A673 (cell line): ENCODE measurements at regions not wholly inside any gene's neighbourhood (a gene's known extent, or its start where the extent isn't known, plus 50 kb on each side); places are given as distances from the start of the nearest gene placed in this dataset.

ENCODE experiments used
- BruUV-seq: library from RNA; stranded (reverse); fragments of 400-500 nt; replicated peaks from 2 replicates; lab custom pipeline; 2021; lab: Mats Ljungman, UMichigan
- CTCF ChIA-PET: fragments of 300-600 bp; sonication (Branson Sonifier 250); formaldehyde crosslinking; loops from one replicate; lab custom pipeline; 2022; ENCODE audit warnings: antibody characterized with exemption; lab: Charles Lee
- POLR2A ChIA-PET: fragments of 300-600 bp; sonication (Branson Sonifier 250); formaldehyde crosslinking; loops from one replicate; lab custom pipeline; 2022; ENCODE audit warnings: antibody characterized with exemption; ENCODE audit not compliant: low non-redundant PET; lab: Charles Lee
- DNase-seq: peaks from one replicate; pipeline ENCODE4 v3.0.0-alpha.2; 2015; ENCODE audit warnings: low spot score
- H3K27ac ChIP-seq: fragments of 200-600 bp; sonication (generic); 2 replicates; pipeline ENCODE4 v1.5.1; 2016; ENCODE audit warnings: mixed run types, low read depth, mild to moderate bottlenecking, mixed read lengths, antibody characterized with exemption, low read length; ENCODE audit not compliant: poor library complexity, severe bottlenecking
- H3K27me3 ChIP-seq: fragments of 200-600 bp; sonication (generic); replicated peaks from 2 replicates; pipeline ENCODE4 v1.6.1; 2017; ENCODE audit warnings: mixed run types, low read depth, mild to moderate bottlenecking, mixed read lengths, antibody characterized with exemption, low read length; ENCODE audit not compliant: insufficient read depth, poor library complexity
- H3K36me3 ChIP-seq: fragments of 200-600 bp; sonication (generic); 2 replicates; pipeline ENCODE4 v1.6.1; 2016; ENCODE audit warnings: mixed run types, mild to moderate bottlenecking, mixed read lengths, antibody characterized with exemption, low read length; ENCODE audit not compliant: insufficient read depth, poor library complexity, severe bottlenecking
- H3K4me1 ChIP-seq: fragments of 200-600 bp; sonication (generic); 2 replicates; pipeline ENCODE4 v1.6.1; 2017; ENCODE audit warnings: mixed run types, mild to moderate bottlenecking, mixed read lengths, antibody characterized with exemption, low read length; ENCODE audit not compliant: insufficient read depth, poor library complexity, severe bottlenecking
- H3K4me3 ChIP-seq: fragments of 200-600 bp; sonication (generic); 2 replicates; pipeline ENCODE4 v1.5.1; 2016; ENCODE audit warnings: low read depth, mixed run types, mild to moderate bottlenecking, mixed read lengths, low read length; ENCODE audit not compliant: poor library complexity, severe bottlenecking
- H3K9me3 ChIP-seq: fragments of 200-600 bp; sonication (generic); 2 replicates; pipeline ENCODE4 v1.6.1; 2016; ENCODE audit warnings: mixed run types, low read depth, mild to moderate bottlenecking, mixed read lengths, antibody characterized with exemption, low read length; ENCODE audit not compliant: poor library complexity, severe bottlenecking
- EZH2 ChIP-seq: fragments of 200-600 bp; sonication (generic); IDR thresholded peaks from 2 replicates; pipeline ENCODE4 v1.6.1; 2017; ENCODE audit warnings: borderline replicate concordance, low read depth, mild to moderate bottlenecking, mixed read lengths, antibody characterized with exemption, low read length; ENCODE audit not compliant: poor library complexity, severe bottlenecking
- intact Hi-C: fragments of 100-400 bp; cut with micrococcal nuclease; formaldehyde crosslinking; loops from one replicate; pipeline ENCODE4 v1.10.0; 2022; ENCODE audit not compliant: unreplicated experiment
- TF ChIP-seq, protein P1 (sequence below): fragments of 300-800, 200-600 bp; sonication (generic); conservative IDR thresholded peaks from 2 replicates; pipeline ENCODE4 v1.5.1; 2017; ENCODE audit warnings: low read depth, mild to moderate bottlenecking, antibody characterized with exemption, low read length, moderate library complexity, mixed read lengths

DNA sequence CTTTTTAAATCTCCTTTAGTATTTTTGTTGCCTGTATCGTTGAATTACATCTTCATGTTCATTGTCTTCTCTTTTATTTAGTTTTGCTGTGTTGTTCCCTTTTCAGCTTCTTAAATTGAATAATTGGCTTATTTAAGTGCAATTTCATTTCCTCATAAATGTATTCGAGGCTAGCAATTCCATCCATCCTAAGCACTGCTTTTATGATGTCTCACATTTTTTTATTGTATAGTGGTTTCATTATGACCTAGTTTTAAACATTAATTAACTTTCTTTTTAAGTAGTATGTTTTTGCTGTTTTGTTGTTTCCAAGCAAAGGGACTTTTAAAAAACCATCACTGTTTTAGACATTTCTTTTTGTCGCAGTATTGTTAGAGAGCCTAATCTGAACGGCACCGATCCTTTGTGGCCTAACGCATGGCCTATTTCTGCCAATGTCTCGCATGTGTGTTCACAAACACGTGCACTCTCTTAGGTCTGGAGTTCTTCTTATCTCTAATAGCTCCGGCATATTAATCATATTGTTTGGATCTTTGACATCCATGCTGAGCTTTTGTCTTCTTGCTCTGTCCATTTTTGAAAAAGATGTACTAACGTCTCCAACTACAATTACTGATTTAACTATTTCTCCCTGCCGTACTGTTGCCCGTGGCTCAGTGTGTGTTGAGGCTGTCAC, 59.6 kb upstream of the ZNF516 start:
- Histone ChIP-seq H3K27me3 (no peaks in the 10 kb centered on the region), H3K4me1 (peaks cover 23% of the 10 kb centered on the region), H3K9me3 (no peaks in the 10 kb centered on the region), H3K4me3 (no peak overlapping the region), H3K36me3 (no peaks in the 10 kb centered on the region), H3K27ac (peak overlapping the region; percentile 73)
- no peak for DNase-seq
- ChIA-PET CTCF (no interaction called here), POLR2A (no interaction called here)
- TF ChIP-seq, protein P1, sequence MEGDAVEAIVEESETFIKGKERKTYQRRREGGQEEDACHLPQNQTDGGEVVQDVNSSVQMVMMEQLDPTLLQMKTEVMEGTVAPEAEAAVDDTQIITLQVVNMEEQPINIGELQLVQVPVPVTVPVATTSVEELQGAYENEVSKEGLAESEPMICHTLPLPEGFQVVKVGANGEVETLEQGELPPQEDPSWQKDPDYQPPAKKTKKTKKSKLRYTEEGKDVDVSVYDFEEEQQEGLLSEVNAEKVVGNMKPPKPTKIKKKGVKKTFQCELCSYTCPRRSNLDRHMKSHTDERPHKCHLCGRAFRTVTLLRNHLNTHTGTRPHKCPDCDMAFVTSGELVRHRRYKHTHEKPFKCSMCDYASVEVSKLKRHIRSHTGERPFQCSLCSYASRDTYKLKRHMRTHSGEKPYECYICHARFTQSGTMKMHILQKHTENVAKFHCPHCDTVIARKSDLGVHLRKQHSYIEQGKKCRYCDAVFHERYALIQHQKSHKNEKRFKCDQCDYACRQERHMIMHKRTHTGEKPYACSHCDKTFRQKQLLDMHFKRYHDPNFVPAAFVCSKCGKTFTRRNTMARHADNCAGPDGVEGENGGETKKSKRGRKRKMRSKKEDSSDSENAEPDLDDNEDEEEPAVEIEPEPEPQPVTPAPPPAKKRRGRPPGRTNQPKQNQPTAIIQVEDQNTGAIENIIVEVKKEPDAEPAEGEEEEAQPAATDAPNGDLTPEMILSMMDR = no peak
- TF ChIP-seq EZH2 = no peak
- no TSS peak for BruUV-seq
- intact Hi-C loops = loop anchor here (1.0 kb wide), 1 partner anchor 8 kb away; no protein-coding TSS in a partner anchor

DNA sequence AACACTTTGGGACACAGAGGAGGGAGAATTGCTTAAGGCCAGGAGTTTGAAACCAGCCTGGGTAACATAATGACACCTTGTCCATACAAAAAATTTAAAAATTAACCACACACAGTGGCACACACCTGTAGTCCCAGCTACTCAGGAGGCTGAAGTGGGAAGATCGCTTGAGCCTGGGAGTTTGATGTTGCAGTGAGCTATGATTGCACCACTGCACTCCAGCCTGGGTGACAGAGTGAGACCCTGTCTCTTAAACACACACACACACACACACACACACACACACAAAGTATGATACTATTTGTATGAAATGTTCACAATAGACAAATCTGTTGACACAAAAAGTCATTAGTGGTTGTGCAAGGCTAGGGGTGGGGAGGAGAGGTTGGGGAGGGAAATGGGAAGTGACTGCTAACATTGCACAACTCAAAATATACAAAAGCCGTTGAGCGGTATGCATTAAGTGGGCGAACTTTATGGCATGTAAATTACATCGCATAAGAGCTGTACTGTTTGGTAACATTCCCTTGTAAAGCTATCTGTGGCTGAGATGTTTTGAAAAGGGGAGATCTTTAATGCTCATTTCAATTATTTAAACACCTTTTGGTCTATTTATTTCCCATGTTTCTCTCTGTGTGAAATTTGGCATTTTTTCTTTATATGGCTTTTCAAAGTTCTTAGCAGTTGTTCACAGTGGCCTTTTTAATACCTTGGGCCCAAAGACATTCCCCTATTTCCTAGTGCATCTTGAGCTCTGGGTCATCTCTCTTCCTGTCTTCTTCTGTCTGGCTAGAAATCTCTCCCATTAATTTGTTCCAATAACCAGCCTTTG, 58.9 kb upstream of the ZNF516 start:
- Histone ChIP-seq H3K36me3 (no peaks in the 10 kb centered on the region), H3K9me3 (no peaks in the 10 kb centered on the region), H3K4me1 (peaks cover 23% of the 10 kb centered on the region), H3K4me3 (no peak overlapping the region), H3K27me3 (no peaks in the 10 kb centered on the region), H3K27ac (peak overlapping the region; percentile 73)
- intact Hi-C loops = loop anchor here (1.0 kb wide), 1 partner anchor 8 kb away; no protein-coding TSS in a partner anchor
- POLR2A ChIA-PET = no interaction called here
- no TSS peak for BruUV-seq
- TF ChIP-seq, protein P1 = no peak
- no peak for TF ChIP-seq EZH2
- CTCF ChIA-PET = no interaction called here
- DNase-seq = peak; percentile 79

DNA sequence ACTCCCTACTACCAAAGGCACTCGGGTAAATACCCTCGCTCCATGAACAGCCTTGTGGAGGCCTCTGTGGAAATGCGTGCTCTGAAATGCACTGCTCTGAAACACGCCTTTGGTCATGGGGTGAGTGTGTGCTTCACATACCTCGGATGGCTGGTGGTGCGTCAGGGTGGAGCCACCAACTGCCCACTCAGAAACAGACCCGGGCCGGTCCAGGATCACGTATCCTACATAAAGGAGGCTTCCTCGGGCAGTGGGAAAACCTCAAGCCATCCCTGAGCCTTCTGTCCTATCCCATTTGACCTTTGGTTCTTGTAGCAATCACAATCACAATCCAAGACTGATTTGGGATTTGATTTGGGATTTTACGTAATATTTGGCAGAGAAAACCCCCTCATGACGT, 53.5 kb upstream of the ZNF516 start:
- Histone ChIP-seq H3K4me1 (peaks cover 48% of the 10 kb centered on the region), H3K4me3 (no peak overlapping the region), H3K36me3 (no peaks in the 10 kb centered on the region), H3K27me3 (no peaks in the 10 kb centered on the region), H3K27ac (no peak overlapping the region), H3K9me3 (no peaks in the 10 kb centered on the region)
- no peak for DNase-seq
- TF ChIP-seq, protein P1 = no peak
- TF ChIP-seq EZH2 = no peak
- ChIA-PET CTCF (no interaction called here), POLR2A (no interaction called here)
- no TSS peak for BruUV-seq
- intact Hi-C loops = no loop called here
